Central memory CD4-positive, alpha-beta T cell (primary cell): ENCODE measurements at regions not wholly inside any gene's neighbourhood (a gene's known extent, or its start where the extent isn't known, plus 50 kb on each side); places are given as distances from the start of the nearest gene placed in this dataset.
"Not testable (repeated sequence)": the region's sequence is repeated elsewhere in the genome, so short reads cannot be mapped to it uniquely, and the experiment has no call there.

Experiments
- DNase-seq: peaks from one replicate; pipeline ENCODE4 v3.0.0; 2022

GRCh38 chr4:138487230-138487629 is 245.1 kb upstream of the SLC7A11 start:
- DNase-seq = no peak

DNA sequence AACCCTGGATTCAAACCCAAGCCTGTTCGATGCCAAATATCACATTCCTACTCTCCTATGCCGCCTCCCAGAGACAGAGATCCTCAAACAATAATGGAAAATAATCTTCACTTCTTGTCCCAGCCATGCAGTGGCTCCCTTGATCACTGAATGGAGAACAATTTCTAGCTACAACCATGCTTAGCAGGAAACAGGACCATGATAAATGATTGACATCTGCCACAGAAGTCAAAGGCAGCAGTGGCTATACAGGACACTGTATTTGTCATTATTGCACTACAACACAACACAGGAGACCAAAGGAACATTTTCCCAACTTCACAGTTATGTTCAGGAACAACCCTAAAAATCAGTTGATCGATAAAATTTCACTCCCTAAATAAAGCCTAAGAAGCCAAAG is 243.3 kb upstream of the SLC7A11 start:
- DNase-seq = no peak

DNA sequence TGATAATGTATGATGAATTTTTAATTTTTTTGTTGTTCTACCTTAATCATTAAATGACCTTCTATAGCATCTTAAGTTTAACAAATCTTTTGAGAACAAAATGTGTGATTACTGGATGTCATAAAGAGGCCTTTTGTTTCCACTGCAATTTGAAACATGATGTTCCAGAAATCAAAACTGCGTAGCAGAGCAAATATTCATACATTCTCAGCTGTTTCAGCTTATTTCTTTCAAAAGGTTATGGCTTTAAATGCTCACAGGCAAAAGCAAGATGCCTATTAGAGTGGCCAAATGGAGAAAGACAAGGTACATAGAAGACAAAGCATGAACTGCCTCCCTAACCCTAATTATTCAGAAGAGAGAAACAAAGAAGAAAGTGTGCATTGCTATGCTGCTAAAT is 233.0 kb upstream of the SLC7A11 start:
- DNase-seq = no peak

GRCh38 chr4:138473339-138473738 is 231.2 kb upstream of the SLC7A11 start:
- no peak for DNase-seq

DNA sequence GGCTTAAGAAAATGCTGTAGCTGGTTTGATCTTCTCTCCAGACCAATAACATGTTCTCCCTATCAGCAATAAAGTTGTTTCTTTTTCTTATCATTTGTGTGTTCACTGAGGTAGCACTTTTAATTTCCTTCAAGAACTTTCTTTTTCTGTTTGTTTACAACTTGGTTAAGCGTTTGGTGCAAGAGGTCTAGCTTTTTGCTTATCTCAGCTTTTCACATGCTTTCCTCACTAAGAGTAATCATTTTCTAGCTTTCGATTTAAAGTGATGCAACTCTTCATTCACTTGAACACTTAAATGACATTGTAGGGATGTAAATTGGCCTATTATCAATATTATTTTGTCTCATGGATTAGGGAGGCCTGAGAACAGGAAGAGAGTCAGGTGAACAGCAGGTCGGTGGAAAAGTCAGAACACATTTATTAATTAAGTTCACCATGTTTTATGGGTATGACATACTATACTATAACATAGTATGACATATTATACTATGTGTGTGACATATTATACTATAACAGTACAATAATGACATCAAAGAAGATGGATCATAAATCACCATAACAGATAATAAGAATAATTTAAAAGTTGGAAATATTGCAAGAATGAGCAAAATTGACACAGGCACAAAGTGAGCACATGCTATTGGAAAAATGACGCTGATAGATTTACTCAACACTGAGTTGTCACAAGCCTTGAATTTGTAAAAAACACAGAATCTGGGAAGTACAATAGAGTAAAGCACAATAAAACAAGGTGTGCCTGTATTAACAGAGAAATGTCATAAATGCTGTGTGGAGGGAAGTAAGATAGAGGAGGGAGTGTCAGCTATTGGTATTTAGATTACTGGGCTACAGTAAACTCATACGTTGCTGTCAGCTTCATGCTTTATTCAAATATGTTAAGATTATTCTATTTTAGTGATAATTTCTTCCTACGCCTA is 218.6 kb upstream of the SLC7A11 start:
- no peak for DNase-seq

DNA sequence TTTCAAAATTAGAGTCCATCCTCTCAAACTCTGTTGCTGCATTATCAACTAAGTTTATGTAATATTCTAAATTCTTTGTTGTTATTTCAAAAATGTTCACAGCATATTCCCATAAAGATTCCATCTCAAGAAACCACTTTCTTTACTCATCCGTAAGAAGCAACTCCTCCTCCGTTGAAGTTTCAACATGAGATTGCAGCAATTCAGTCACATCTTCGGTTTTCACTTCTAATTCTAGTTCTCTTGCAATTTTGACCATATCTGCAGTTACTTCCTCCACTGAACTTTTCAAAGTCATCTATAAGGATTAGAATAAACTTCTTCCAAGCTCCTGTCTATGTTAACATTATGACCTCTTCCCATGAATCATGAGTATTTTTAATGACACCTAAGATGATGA is 216.6 kb upstream of the SLC7A11 start:
- DNase-seq = no peak

GRCh38 chr4:138456349-138456748 is 214.2 kb upstream of the SLC7A11 start:
- not testable (repeated sequence) for DNase-seq

DNA sequence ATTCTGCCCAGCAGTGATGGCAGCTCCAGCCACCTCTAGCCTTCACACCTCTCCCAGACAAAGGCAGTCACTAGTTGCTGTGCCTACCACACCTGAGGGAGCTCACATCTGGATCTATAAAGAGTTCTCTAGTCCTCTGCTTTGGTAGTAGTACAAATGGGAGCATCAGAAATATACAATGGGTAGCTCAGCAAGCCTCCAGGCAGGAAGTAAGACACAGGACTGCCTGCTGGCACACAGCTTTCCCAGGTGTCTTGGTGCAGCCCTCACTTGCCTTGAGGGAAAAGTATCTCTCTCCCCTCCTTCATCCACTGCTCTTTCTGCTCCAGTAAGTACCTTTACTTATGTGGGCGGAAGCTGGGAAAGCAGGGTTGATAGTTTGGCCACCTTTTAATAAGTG is 212.9 kb upstream of the SLC7A11 start:
- no peak for DNase-seq

- DNase-seq = no peak
Observed at GRCh38 chr4:138452826-138453225, 210.7 kb upstream of the SLC7A11 start.

GRCh38 chr4:138451276-138451663 is 209.1 kb upstream of the SLC7A11 start:
- no peak for DNase-seq

DNA sequence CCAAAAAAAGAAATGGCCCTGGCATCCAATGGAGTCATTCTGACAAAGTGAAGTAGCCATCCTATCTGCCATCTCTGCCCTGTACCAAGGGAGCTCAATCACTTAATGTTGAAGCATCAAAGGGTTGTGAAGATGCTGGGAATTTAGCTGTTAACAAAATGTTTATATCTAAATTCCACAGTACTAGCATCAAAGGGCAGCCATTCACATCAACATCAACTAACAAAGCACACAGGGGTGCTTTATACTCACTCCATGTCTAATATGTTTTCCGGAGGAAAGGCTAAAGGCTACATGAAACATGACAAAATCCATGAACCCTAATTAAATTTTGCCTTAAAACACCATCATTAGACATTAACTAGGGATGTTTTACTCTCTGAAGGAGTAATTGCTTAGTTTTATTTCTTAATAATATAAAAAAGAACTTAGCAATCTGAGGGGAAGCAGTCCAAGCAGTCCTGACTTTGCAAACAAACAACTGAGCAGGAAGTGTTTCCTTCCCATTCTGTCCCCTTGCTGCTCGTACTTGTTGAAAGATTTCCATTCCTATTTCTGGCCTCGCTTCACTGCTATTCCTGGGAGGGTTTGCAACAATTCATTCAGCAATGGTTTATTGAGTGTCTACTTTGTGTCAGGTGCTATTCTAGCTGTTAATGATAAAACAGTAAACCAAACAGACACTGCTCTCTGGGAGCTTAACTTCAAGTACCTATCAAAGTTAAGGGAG is 208.6 kb upstream of the SLC7A11 start:
- no peak for DNase-seq

- no peak for DNase-seq
Observed at GRCh38 chr4:138449938-138450337, 207.8 kb upstream of the SLC7A11 start.

DNA sequence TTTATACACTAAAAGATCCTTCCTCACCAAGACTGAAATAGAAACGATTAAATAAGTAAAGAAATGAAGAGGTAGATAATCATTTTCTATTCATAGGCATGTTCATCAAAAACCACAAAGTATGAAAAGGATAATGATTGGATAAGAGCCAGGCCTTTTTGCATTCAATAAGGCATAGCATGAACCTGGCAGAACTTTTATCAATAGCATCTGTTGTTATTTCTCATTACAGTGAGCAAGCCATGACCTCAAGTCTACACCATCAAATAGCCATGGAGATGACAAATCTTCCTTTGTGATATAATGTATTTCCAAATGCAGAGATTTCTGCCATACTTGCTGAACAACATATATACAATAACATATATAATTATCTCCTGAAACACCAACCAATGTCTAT is 206.0 kb upstream of the SLC7A11 start:
- no peak for DNase-seq

GRCh38 chr4:138446456-138446855 is 204.3 kb upstream of the SLC7A11 start:
- no peak for DNase-seq

- no peak for DNase-seq
Observed at GRCh38 chr4:138445098-138445497, 202.9 kb upstream of the SLC7A11 start.

GRCh38 chr4:138444260-138444659 is 202.1 kb upstream of the SLC7A11 start:
- DNase-seq = no peak

DNA sequence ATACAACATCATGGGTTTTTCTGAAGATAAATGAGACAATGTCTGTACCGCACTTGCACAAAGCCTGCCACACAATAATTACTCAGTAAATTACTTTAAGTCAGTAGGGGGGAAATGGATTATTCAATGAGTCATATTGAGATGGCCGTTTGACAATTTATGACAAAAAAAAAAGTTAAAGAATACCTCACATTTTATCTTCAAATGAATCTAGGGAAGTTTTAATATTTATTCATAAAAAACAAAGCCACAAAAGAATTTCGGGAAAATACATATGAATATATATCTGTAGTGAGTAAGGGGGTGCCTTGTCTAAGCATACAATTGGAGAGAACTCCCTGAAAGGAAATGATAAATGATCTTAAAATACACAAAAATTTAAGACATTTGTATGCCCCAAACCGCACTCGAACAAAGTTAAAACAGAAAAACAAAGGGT is 197.0 kb upstream of the SLC7A11 start:
- DNase-seq = no peak

DNA sequence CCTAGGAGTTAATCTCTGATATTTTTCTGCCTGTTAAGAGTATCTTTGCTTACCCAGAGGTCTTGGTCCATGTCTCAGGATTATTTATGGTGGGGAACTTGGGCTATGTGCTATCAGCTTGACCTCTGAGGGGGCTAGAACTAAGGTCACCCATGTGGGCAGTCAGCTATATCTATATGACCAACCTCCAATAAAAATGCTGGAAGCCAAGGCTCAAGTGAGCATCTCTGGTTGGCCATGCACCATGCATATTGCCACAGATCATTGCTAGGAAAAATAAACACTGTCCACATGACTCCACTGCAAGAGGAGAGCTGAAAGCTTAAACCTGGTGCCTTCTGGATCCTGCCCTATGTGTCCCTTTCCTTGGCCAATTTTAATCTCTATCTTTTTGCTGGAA is 196.5 kb upstream of the SLC7A11 start:
- no peak for DNase-seq

GRCh38 chr4:138437263-138437851 is 195.2 kb upstream of the SLC7A11 start:
- DNase-seq = no peak

DNA sequence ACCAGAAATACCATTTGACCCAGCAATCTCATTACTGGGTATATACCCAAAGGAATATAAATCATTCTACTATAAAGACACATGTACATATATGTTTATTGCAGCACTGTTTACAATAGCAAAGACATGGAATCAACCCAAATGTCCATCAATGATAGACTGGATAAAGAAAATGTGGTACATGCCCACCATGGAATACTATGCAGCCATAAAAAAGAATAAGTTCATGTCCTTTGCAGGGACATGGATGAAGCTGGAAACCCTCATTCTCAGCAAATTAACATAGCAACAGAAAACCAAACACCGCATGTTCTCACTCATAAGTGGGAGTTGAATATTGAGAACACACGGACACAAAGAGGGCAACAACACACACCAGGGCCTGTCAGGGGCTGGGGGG is 193.6 kb upstream of the SLC7A11 start:
- not testable (repeated sequence) for DNase-seq

DNA sequence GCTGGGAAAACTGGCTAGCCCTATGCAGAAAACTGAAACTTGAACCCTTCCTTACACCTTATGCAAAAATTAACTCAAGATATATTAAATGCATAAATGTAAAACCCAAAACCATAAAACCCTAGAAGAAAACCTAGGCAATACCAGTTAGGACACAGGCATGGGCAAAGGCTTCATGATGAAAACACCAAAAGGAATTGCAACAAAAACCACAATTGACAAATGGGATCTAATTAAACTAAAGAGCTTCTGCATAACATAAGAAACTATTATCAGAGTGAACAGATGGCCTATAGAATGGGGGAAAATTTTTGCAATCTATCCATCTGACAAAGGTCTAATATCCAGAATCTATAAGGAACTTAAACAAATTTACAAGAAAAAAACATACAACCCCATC is 192.9 kb upstream of the SLC7A11 start:
- not testable (repeated sequence) for DNase-seq

- DNase-seq = no peak
Observed at GRCh38 chr4:138428611-138429010, 186.5 kb upstream of the SLC7A11 start.

GRCh38 chr4:138426786-138427185 is 184.6 kb upstream of the SLC7A11 start:
- no peak for DNase-seq

GRCh38 chr4:138420471-138420870 is 178.3 kb upstream of the SLC7A11 start:
- DNase-seq = no peak
